HG03159 (cell line): ENCODE measurements at regions not wholly inside any gene's neighbourhood (a gene's known extent, or its start where the extent isn't known, plus 50 kb on each side); places are given as distances from the start of the nearest gene placed in this dataset.

Source experiments
- ATAC-seq: cut with Tn5 transposase; IDR thresholded peaks from one replicate; pipeline ENCODE4 v1.9.1; 2021; ENCODE audit warnings: mild to moderate bottlenecking, moderate library complexity; ENCODE audit not compliant: unreplicated experiment

DNA sequence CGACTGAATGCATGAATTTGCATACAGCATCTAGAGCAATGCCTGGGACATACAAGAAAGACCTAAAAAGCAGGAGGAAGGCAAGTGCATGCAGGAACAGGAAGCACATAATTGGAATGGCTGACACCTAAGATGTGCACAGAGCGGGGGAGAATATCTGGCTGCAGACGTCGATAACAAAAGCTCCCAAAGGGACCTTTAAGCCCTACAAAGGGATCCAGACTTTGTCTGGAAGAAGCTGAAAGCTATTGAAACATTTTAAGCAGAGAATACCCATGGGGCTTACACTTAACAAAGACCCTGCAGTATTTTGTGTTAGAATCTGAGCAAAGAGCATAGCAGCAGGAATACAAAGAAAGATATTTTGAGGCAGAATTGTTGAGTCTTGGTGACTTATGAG, 107.4 kb upstream of the CLDN10 start:
- no peak for ATAC-seq

DNA sequence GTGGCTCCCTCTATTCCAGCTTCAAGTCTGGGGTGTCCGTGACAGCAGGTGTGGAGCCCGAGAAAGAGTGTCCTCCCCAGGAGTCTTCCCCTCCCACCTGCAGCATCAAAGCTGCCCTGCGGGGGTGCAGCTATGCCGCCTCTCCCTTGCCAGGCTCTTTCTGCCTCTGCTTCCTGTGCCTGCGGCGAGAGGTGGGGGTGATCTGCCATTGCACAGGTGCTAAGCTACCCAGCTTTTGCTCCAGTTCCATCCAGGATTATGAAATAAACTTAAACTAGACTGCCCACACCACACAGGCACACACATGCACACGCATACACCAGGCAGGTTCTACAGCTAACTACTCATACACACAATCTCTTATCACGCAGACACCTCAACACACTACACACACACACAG, 104.7 kb upstream of the CLDN10 start:
- no peak for ATAC-seq

DNA sequence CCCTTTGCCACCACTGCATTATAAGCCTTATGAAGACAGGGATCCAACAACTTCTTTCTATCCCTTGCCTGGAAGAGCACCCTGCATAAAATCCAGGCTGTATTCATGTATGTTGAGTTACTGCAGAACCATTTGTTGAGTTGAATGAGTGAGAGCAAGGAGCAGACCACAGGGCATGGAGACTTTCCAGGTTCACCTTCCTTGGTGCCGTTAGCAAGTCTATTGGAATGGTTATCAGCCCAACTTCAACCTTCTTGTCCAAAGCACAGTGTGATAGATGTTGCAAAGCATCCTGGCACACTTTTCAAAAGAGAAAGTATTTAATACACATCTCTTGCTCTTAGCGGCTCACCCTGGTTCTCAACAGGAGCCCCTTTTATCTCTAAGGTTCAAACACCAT, 100.9 kb upstream of the CLDN10 start:
- no peak for ATAC-seq

DNA sequence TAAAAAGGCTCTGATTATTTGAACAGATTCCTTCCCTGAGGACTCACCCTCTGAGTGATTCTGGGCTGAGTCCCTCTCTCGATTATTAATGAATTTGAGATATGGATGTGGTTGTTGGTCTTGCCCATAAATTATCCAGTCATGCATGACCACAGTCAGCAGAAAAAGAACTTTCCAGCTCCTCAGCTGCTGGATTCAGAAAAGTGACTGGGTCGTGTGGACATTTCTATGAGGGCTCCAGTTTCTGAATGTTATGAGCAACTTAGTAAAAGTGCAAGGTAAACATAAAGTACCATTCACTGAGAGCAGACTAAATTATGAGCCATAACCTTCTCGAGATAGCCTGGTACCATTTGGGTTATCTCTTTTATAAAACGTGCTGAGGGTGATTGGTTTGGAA, 100.1 kb upstream of the CLDN10 start:
- no peak for ATAC-seq

DNA sequence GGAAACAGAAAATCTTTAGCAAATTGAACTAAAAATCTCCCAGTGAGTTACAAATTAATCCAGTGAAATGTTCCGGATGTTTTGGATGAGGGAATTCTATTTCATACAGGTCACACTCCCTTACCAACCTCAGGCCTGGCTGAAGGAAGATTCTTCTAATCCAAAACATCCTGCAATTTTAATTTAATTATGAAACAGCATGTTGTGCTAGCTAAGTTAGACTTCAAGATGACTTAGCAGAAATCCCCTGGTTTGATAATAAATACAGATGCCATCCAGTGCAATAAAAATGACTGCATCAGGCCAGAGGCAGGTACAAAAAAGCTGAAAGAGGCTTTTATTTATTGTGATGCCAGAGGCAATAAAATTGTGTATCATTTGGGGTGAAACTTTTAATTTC, 96.7 kb upstream of the CLDN10 start:
- no peak for ATAC-seq

DNA sequence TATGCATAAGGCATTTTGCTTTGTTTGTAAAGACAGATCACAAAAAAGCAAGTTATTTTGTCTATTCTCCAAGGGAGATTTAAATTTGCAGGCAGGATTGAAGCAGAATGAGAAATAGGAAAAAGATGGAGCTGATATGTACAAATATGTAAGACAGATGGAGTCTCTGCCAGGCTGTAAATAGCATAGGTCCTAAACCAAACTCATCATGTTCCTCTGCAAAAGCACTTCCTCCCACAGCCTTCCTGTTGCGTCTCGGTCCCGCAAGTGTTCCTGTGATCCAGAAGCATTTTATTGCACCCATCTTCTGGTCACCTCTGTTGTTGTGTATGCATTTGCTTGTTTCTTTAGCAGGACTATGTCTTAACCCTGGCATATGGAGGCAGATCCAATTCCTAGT, 95.7 kb upstream of the CLDN10 start:
- no peak for ATAC-seq

DNA sequence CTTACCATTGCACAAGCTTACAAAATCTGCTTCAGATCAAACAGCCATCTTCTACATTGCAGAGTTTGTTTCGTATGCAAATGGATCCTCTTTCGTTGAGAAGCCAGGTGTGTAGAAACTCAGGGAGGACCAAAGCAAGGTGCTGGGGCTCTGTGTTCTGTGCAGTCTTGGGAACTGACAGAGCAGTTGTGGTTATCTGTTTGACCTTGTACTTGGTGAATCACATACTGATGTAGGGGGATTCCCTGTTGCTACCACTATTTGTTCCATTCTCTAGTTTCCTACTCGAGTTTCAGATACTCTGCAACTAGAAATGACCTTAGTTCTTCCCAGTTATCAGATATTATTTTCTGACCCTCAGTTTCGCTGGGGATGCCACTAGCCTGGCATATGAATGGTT, 95.2 kb upstream of the CLDN10 start:
- peak; percentile 99 for ATAC-seq

DNA sequence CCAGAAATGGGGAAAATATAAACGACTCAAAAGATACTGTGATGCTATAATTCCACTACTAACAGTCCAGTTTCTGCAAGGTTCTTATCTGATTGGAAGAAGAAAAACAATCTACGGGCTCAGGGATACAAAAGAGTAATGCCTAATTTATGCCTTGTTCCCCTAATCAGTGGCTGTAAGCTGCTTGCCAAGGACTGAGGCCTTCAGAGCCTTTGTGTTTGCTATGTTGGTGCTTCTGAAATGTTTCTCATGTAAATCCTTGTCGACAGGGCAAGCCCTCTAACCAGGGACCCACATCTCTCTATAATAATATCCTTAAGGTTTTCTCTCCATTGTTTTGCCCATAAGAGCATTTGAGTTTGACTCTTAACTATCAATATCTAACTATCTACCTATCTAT, 89.7 kb upstream of the CLDN10 start:
- ATAC-seq = no peak

DNA sequence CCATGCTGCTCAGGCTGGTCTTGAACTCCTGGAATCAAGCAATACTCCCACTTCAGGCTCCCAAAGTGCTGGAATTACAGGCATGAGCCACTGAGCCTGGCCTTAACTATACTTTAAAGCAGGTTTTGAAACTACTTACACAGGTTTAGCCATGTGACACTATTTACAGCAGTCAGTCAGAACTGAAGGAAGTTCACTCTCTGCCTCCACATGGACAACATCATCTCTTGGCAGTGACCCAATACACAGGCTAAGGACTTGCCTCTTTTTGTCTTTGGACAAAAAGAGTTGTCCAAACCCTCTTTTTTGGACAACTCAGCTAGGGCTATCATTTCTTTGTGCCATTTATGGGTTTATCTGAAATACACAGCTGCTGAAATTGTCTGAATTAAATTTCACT, 89.0 kb upstream of the CLDN10 start:
- ATAC-seq = no peak

DNA sequence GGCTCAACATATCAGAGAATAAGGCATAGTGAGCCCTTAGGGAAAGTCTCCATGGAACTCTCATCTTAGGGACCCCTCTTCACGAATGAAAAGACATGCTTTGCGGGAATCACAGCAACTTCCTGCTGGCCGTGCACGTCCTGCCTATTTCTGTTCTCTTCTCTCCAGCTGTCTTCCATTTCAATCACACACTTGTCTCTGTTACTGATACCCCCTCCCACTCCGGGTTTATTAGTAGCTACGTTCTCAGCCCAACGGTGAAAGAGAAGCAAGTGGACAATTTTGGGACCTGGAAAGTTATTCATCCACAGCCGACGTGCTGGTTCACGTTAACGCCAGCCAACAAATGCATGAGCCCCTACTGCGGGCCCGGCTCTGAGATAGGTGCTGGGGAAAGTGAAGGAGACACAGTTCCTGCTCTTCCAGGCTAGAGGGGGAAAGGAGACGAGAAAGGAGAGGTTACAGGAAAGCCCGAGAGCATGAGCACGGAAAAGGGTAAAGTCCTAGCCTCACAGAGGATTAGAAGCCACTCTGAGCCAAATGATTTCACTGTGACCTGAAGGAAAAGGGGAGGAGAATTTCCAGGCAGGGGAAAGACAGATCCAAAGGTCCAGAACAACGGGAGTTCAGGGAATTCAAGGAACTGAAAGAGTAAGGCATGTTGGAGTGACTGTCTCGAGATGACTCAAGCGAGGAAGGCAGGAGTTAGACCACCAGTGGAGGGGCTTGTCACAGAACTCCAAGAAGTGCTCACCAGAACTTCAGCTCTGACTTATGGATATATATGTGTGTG, 81.8 kb upstream of the CLDN10 start:
- no peak for ATAC-seq

DNA sequence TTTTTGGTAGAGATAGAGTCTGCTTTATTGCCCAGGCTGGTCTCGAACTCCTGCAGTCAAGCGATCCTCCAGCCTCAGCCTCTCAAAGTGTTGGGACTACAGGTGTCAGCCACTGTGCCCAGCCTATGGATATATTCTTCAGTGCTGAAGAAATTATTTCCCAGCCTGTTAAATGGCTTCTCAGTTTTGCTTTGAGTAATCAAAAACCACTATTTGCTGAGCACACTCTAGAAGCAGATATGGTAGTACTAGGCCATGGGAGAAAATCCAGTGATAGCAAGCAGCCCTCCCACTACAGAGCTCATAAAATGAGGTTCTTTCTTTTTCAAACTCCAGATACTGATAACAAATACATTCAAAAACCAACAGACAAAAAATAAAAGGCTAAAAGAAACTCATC, 80.6 kb upstream of the CLDN10 start:
- no peak for ATAC-seq

DNA sequence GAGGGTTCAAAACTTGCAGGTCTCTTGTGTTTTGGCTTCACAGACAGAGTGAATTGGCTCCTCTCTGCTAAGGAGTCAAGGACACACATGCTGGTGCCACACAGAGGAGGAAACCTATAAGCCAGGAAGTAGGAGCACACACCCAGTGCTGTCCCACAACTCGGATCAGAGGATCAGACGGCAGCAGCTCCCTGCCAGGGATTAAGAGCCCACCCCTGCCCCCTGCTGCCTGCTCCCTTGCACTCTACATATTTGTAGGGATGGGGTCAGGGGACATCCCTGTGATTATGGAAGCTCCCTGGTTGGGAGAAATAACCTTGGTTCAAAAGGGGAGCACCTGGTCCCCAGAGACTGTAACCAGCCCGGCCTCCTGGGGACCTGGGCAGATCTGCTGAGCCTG, 77.5 kb upstream of the CLDN10 start:
- no peak for ATAC-seq

DNA sequence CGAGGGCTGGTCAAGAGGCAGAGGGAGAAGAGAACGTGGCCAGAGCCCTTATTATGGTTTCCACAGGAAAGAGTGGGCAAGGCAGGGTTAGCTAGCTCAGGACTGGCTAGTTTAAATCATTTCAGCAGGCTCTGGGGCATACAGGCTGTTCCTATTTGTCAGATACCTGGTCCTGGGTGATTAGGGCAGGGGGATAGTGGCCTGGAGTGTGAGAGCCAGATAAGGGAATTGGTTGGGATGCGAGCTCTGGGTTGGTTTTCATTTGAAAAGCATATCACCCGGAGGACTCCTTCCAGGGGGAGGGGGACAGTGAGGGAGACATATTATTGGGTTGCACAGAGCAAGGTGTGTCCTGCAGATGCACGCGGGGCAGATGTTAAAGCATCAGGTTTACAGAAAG, 75.3 kb upstream of the CLDN10 start:
- no peak for ATAC-seq

DNA sequence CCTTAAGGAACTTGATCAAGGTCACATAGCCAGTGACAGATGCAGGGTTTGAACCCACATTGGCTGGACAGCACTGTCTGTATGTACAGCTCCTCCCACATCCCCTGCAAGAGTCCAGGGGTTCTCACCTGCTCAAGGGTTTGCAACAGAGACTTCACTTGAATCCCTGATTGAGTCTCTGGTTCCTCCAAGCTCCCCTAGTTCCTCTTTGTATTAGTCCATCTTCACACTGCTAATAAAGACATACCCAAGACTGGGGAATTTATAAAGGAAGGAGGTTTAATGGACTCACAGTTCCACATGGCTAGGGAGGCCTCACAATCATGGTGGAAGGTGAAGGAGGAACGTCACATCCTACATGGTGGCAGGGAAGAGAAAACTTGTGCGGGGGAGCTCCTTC, 72.8 kb upstream of the CLDN10 start:
- ATAC-seq = peak; percentile 18

DNA sequence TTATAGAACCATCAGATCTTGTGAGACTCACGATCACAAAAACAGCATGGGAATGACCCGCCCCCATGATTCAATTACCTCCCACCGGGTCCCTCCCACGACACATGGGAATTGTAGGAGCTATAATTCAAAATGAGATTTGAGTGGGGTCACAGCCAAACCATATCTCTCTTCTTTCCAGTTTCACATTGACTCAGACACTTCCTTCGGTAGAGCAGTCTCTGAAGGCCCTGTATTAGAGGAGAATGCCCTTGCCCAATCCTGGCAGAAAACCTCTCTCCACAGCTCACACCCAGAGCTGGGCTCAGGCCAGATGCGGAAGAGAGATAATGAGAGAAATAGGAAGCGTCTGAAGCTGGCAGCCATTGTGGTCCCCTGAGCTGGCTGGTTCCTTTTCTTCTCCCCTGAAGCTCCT, 72.4 kb upstream of the CLDN10 start:
- ATAC-seq = peak; percentile 48

DNA sequence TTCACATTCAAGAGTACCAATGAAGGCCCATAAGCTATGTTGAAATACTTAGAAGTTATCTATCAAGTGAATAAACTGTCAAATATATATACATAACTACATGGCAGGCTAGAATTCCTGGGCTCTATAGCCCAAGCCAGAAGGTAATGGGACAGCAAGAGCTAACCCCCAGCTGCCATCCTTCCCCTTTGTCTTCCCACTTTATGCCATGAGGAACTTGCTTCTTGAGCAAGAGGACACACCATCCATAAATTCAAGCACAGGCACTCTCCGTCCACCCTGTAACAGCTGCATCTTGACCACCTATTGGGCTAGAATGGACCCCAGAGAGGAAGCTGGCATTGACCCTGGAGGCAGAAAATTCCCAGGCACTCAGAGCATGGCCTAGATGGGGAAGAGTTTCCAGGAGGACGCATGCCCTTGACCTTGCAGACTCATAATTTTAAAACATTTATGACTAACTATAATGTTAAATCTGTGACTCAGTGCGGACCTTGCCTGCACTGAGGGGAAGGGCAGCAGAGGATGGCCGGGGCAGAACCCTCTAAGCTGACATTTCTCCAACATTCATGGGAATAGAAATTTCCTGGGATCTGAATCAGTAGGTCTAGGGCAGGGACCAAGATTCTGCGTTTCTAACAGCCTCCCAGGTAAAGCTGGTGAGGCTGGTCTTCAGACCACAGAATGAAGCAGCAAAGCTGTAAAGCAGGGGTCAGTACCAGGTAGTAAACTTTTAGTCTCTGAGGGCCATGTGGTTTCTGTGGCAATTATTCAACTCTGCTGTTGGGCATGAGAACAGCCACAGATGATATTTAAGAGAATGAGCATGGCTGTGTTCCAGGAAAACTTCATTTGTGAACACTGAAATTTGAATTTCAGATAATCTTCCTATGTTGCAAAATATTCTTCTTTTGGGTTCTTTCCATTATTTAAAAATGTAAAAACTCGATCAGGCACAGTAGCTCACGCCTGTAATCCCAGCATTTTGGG, 71.4 kb upstream of the CLDN10 start:
- no peak for ATAC-seq

DNA sequence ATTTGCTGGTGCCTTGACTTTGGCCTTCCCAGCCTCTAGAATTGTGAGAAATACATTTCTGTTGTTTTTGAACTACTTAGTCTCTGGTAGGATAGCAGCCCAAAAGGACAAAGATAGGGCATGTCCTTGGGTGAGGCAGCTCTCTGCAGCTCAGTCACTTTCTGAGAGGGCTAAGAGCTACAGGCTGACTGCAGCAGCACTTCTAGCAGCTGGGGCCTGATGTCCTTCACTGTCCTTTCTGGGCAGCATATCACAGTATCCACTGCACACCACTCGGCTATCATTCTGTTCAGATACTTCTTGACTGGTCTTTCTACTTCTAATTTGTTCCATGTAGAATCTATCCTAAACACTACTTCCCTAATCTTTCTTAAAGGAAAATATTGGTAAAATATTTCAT, 68.5 kb upstream of the CLDN10 start:
- no peak for ATAC-seq

DNA sequence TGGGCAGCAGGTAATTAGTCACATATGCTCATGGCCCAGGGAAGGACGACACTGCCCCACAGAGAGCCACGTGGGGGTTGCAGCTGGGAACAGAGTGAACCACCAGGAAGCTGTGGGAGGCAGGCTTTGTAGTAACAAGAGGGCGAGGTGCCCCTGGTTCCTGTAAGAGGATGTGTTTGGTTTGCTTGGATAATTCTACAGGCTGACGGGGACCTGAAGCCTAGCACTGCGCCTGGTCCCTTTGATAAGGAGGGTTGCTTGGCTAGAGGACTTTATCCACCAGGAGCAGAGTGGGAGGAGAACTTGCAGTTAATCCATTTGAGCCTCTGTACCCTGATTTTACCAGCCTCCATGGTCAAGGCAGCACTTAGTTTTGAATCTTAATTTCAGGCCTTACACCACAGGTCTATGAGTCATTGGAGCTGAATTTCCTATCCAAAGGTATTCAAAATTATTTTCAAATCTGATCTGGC, 67.4 kb upstream of the CLDN10 start:
- ATAC-seq = no peak

DNA sequence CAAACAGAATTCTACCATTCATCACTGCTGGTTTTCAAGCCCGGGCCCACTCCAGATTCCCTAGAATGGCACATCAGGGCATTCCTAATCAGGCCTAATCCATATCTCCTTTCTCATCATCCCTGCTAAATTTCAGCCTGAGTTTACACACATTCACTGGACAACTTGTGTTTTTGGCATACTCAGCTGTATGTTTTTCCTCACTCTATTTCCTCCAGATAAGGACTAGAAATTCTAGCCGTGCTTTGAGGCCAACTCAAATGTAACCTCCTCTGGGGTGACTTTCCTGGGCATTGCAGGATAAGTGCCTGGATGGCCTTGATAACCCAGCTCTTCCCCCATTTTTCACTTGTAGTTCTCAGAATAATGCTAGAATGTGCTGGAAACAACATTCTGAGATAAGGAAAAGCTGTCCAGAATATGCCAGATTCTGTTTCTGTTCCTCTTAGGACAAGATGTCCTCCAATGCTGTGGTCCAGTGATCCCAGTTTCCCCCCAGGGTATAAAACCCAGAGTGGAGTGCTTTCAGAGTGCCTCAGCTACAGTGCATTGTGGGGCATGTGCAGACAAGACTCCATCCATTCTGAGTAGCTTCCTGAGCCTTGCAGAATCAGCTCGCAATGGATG, 66.9 kb upstream of the CLDN10 start:
- ATAC-seq = no peak

DNA sequence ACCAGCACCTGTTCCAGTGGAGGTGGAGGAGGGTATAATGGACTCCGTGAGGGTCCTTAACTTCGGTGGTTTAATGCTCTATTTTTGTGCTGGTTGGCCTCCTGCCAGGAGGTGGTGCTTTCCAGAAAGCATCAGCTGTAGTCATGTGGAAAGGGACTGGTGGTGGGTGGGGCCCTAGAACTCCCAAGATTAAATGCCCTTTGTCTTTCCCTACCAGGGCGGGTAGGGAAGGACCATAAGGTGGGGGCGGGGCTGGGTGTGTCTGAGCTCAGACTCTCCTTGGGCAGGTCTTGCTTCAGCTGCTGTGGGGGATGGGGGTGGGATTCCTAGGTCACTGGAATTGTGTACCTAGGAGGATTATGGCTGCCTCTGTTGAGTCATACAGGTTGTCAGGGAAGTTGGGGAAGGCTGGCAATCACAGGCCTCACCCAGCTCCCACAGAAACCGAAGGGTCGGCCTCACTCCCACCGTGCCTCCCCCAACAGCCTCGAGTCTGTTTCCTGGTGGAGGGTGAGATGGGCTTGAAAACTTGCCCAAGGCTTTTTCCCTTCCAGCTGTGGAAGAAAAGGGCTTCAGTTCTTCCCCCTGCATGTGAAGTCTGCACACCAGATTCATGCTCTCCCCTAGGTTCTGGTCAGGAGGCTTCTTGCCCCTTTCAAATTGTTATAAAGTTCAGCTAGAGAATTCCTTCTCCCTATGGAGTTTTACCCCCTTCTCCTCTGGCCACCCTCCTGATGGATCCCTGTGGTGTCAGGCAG, 60.3 kb upstream of the CLDN10 start:
- ATAC-seq = no peak
